ENCODE measurements at regions not wholly inside any gene's neighbourhood (a gene's known extent, or its start where the extent isn't known, plus 50 kb on each side); places are given as distances from the start of the nearest gene placed in this dataset.

DNA sequence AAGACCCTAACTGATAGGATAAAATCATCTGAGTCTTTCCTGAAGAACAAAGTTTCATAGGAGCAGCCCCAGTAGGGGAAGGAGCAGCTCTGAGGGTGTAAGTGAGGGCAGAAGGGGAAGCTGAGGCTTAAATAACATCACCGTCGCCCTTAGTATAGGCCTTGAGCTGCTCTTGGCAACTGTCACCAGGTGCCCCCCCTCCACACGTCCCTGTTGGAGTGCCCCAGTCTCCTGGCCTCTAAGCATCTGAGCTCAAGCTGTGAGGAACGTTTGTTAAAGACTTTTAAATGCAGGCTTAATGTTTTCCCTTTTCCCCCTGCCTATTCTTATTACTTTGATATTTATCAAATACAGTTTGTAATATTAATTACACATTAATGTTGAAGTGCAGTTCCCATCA, 170.6 kb downstream of the ZIC5 start:
- no peak overlapping the region for H2BK20ac ChIP-seq (ENCODE audit: low read depth, low read length, poor library complexity, severe bottlenecking)
- Mint-ChIP-seq H3K27ac (no peak overlapping the region), H3K36me3 (ENCODE audit: insufficient read depth in 1 of 3, low read depth in 3 of 3) (no peaks in the 10 kb centered on the region), H3K4me1 (peaks cover 75 to 79% of the 10 kb centered on the region in 2 experiments), H3K27me3 (ENCODE audit: low read depth) (no peaks in the 10 kb centered on the region), H3K4me3 (no peak overlapping the region), H3K9me3 (no peaks in the 10 kb centered on the region)
- H4K91ac ChIP-seq (ENCODE audit: insufficient read length, low read depth, low read length), result no peak overlapping the region
- no peak overlapping the region for H3K14ac ChIP-seq (ENCODE audit: insufficient read depth, low read length)
- no peaks in the 10 kb centered on the region for H3K79me1 ChIP-seq (ENCODE audit: insufficient read depth, low read depth, low read length, poor library complexity, severe bottlenecking)
- H3K79me2 ChIP-seq (ENCODE audit: insufficient read depth, low read length), result no peaks in the 10 kb centered on the region
- no peak overlapping the region for H2BK12ac ChIP-seq (ENCODE audit: insufficient read length, low read depth, low read length)
- TF ChIP-seq, protein P1, sequence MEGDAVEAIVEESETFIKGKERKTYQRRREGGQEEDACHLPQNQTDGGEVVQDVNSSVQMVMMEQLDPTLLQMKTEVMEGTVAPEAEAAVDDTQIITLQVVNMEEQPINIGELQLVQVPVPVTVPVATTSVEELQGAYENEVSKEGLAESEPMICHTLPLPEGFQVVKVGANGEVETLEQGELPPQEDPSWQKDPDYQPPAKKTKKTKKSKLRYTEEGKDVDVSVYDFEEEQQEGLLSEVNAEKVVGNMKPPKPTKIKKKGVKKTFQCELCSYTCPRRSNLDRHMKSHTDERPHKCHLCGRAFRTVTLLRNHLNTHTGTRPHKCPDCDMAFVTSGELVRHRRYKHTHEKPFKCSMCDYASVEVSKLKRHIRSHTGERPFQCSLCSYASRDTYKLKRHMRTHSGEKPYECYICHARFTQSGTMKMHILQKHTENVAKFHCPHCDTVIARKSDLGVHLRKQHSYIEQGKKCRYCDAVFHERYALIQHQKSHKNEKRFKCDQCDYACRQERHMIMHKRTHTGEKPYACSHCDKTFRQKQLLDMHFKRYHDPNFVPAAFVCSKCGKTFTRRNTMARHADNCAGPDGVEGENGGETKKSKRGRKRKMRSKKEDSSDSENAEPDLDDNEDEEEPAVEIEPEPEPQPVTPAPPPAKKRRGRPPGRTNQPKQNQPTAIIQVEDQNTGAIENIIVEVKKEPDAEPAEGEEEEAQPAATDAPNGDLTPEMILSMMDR (conservative IDR thresholded peaks at IDR 0.05), result no peak
- H3K4me1 ChIP-seq (ENCODE audit: insufficient read depth, low read length), result peaks cover 13% of the 10 kb centered on the region; the same call in 1 of the 2 replicates
- no peak overlapping the region for H2AK5ac ChIP-seq (ENCODE audit: insufficient read length, low read length)
- no peak overlapping the region for H3K4ac ChIP-seq (ENCODE audit: low read depth, low read length)
- no peak overlapping the region for H3K56ac ChIP-seq (ENCODE audit: insufficient read length, low read depth, low read length)
- DNase-seq, result peak; percentile 55
- no peak overlapping the region for H4K8ac ChIP-seq (replicated peaks; ENCODE audit: insufficient read length, low read depth, low read length)
- WGBS (ENCODE audit: extremely low coverage, insufficient read length, low lambda C conversion rate), result no CpG with 5 or more reads among the region's 4 CpGs
- H3K4me2 ChIP-seq (ENCODE audit: insufficient read depth, insufficient read length, low read length), result no peak overlapping the region
- H2AFZ ChIP-seq (ENCODE audit: low read length), result no peak overlapping the region
- no peak overlapping the region for H3T11ph ChIP-seq (ENCODE audit: low read length)
- H3K18ac ChIP-seq (ENCODE audit: insufficient read length, low read depth, low read length), result no peak overlapping the region
- no peak overlapping the region for H2BK120ac ChIP-seq (ENCODE audit: low read depth, low read length, poor library complexity, severe bottlenecking)
- no peak overlapping the region for H2BK5ac ChIP-seq (ENCODE audit: insufficient read length, low read length)
- H3K9ac ChIP-seq (ENCODE audit: extremely low read depth, insufficient read length, low read length), result no peak overlapping the region
- H4K20me1 ChIP-seq (ENCODE audit: control insufficient read depth, insufficient read depth, insufficient read length), result no peaks in the 10 kb centered on the region
- no peak overlapping the region for H4K5ac ChIP-seq (ENCODE audit: insufficient read length, low read depth, low read length)
- H3K27me3 ChIP-seq (ENCODE audit: insufficient read depth, low read length), result no peaks in the 10 kb centered on the region
- no peak overlapping the region for H3K27ac ChIP-seq (ENCODE audit: insufficient read length, low read depth, low read length)
- no peak overlapping the region for H3K23ac ChIP-seq (ENCODE audit: insufficient read length, low read depth, low read length)
- no peaks in the 10 kb centered on the region for H3K9me3 ChIP-seq (ENCODE audit: control insufficient read depth, low read depth, low read length)
- no peak overlapping the region for H2BK15ac ChIP-seq (ENCODE audit: low read depth, low read length)
- no peaks in the 10 kb centered on the region for H3K23me2 ChIP-seq (ENCODE audit: insufficient read length, low read depth, low read length, poor library complexity, severe bottlenecking)

Measured in H9 (cell line).